ENCODE measurements at regions not wholly inside any gene's neighbourhood (a gene's known extent, or its start where the extent isn't known, plus 50 kb on each side); places are given as distances from the start of the nearest gene placed in this dataset. TPM values are rescaled to one million over a fixed set of nuclear protein-coding genes. Genes with fewer than 3 reads are reported as not detected.
"Not testable (repeated sequence)": the region's sequence is repeated elsewhere in the genome, so short reads cannot be mapped to it uniquely, and the experiment has no call there.

DNA sequence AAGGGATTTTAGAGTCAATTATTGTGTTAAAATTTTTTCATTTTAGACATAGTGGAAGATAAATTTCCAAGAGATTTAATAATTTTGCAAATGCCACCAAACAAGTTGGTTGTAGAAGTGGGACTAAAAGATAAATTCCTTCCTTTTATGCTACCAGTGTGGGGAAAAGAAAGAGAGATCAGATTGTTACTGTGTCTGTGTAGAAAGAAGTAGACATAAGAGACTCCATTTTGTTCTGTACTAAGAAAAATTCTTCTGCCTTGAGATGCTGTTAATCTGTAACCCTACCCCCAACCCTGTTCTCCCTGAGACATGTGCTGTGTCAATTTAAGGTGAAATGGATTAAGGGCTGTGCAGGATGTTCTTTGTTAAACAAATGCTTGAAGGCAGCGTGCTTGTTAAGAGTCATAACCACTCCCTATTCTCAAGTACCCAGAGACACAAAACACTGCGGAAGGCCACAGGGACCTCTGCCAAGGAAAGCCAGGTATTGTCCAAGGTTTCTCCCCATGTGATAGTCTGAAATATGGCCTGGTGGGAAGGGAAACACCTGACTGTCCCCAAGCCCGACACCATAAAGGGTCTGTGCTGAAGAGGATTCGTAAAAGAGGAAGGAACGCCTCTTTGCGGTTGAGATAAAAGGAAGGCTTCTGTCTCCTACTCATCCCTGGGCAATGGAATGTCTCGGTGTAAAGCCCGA lies 117.0 kb downstream of the CEP44 start:
- not testable (repeated sequence) for DNase-seq

DNA sequence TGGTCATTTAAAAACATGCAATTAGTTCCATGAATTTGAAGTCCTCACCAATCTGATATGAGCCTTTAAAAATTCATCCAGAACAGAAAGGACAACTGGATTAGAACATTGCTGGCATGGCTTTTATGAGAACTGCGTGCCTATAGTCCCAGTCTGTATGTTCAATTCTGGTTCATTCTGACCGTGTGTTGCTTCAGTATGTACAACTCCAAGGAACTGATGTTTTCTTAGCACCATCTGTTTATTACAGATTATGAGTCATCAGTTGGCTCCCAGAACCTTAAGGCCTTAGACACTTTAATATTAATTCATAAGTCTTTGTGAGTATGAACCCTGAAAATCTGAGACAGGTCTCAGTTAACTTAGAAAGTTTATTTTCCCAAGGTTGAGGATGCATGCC lies 115.0 kb downstream of the CEP44 start:
- peak; percentile 21 for DNase-seq

DNA sequence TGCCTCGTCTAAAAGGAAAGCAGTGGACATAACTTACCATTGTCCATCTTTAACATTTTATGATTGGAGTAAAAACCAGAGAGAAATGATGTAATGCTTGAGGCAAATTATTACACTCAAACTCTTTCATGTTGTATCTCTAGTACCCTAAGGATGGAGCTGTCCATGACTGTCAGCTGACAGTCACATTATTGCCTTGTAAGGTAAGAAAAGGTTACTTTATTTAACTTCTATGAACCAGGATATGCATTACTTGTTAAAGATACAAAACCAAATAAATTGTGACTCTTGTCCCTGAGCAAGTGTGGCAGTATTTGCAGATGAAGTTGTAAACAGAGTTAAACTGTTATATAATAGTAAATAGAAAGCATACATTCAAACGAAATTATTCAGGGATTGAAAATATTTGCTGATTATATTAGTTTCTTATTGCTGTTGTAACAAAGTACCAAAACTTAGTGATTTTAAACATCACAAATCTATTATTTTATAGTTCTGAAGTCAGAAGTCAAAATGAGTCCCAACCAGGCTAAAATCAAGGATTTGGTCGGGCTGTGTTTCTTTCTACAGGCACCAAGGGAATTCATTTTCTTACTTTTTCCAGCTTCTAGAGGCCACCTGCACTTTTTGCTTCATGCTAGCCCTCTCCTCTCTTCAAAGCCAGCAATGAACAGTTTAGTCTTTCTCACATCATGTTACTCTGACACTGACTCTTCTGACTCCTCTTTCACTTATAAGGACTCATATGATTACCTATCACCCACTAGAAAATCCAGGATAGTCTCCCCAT lies 113.8 kb downstream of the CEP44 start:
- no peak for DNase-seq

DNA sequence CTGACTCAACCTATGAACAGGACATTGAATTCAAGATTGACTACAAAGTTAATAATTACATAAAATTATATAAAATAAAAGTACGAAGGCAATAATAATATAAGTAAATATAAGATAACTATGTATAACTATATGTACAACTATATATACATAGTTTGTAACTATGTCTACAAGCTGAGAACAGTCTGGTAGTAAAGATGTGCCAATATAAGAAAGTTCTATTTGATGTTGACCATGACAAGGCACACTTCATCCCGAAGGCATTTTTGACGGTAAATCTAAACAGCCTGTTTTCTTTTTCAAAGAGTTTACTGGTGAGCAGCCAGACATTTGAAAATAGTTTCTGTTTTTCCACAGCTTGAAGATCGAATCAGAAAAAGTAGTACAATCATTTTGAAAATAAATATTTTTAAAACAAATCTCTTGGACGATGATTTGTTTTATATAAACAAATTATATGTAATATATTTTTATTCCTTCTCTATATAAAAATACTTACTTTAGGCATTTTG lies 112.9 kb downstream of the CEP44 start:
- DNase-seq = peak; percentile 24

DNA sequence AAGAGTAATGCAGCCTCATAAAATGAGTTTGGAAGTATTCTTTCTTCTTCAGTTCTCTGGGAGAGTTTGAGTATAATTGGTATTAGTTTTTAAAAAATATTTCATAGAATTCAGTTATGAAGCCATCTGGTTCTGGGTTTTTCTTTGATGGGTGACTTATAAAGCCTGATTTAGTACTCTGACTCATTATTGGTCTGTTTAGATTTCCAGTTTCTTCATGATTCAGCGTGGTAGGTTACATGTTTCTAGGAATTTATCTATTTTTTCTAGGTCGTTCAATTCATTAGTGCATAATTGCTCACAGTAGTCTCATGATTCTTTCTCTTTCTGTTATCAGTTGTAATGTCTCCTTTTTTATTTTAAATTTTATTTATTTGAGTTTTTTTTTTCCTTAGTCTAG lies 111.2 kb downstream of the CEP44 start:
- no peak for DNase-seq

DNA sequence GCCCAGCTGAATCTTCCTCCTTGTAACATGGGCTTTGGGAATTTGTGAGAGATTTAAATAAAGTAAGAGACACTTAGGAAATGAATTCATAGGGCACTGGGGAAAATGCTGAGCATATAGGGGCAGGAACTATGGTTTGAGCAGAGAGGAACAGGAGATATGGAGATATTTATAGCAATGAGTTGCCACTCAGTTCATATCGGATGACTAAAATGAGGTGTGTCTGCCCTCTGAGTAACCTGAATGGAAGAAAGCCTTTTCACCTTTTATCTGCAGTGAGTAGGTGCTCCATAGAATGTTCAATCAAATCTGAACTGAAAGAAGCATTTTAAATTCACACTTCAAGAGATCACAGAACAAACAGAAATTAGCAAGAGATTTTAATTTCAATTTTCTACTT lies 105.7 kb downstream of the CEP44 start:
- DNase-seq = no peak

DNA sequence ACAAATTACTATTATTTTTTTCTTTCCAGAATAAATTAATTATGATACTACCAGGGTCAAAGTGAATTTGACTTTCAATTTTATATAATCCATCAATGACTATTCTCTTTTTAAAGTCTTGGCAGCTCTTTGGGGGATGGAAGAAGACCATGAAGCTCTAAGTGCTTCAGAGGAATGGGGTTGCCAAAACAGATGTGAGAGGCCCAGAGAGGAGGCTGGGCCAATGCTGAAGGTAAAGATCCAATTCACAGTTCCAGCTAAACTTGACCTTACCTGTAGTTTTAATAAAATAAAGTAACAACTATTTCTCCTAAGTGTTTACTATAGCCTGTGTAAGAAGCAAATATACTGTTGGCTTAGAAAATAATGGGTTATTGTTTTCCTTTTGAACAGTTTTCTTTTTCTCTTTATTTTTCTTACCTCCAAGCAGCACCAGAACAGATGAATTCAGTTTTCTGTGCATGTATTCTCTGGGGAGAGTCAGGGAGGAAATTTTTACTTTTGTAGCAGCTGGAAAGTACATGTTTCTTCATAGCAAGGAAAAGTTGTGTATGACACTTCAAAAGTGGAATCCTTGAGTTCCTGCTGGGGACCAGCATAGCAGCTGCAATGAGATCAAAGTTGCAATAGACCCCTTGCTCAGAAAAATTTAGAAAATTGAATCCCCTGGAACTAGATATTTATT lies 104.9 kb downstream of the CEP44 start:
- DNase-seq = peak; percentile 59

DNA sequence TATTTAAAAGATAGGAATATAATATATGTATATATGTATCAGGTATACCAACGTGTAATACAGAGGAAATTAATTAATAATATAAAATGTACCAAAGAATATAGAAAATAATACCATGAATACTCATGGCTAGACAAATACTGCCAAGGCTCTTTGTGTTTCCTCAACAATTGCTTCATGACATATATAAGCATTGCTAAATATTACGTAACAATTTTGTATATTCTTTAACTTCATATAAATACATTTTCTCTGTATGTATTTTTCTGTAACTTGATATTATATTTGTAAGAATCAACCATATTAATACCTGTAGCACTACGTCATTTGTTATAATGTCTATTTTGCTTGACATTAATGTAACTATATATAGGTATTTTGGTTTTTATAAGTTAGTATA lies 104.0 kb downstream of the CEP44 start:
- no peak for DNase-seq

DNA sequence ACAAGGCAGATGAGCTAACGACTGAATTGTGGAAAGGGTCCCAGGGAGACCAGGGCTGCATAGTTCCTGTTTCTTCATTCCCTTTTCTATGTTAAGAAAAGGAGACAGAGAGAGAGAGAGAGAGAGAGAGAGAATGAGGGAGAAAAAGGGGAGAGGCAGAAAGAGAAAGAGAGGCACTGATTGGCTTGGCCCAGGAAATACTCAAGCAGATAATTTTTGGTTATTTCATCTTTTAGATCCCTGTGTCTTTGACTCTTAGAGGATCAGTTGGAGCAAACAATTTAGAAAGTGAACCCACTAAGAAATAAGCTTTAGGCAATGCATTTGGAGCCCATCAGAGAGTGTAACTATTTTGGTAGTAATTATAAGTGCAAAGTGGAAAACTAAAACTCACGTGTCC lies 103.4 kb downstream of the CEP44 start:
- DNase-seq = peak; percentile 12

DNA sequence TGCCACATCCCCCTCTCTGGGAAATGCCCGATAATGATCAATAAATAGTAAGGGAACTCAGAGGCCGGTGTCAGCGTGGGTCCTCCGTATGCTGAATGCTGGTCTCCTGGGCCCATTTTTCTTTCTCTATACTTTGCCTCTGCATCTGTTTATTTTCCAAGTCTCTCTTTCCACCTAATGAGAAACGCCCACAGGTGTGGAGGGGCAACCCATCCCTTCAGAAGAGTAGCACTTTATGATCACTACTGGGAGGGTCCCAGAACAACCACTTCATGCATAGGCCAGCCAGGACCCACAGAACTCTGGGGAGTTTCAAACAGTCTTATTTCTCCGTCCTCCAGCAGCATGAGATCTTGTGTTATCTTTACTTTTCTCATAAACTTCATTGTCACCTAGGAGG lies 100.1 kb downstream of the CEP44 start:
- no peak for DNase-seq

DNA sequence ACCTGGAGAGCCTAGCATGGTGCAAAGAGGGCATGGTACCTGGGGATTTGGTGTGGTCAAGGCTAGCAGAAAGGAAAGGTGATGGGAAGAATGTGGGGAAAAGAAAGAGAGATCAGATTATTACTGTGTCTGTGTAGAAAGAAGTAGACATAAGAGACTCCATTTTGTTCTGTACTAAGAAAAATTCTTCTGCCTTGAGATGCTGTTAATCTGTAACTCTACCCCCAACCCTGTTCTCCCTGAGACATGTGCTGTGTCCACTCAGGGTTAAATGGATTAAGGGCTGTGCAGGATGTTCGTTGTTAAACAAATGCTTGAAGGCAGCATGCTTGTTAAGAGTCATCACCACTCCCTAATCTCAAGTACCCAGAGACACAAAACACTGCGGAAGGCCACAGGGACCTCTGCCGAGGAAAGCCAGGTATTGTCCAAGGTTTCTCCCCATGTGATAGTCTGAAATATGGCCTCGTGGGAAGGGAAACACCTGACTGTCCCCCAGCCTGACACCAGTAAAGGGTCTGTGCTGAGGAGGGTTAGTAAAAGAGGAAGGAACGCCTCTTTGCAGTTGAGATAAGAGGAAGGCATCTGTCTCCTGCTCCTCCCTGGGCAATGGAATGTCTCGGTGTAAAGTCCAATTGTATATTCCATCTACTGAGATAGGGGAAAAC lies 99.4 kb downstream of the CEP44 start:
- DNase-seq = not testable (repeated sequence)

Small RNA genes lying in the stretch of these regions (small RNA-seq; reads per million reads assigned to genes)
- not detected for gene MIR4276 (ENCODE audit: low replicate concordance)

Measured in tongue (tissue), 2 donors.